ENCODE measurements at regions not wholly inside any gene's neighbourhood (a gene's known extent, or its start where the extent isn't known, plus 50 kb on each side); places are given as distances from the start of the nearest gene placed in this dataset.

DNA sequence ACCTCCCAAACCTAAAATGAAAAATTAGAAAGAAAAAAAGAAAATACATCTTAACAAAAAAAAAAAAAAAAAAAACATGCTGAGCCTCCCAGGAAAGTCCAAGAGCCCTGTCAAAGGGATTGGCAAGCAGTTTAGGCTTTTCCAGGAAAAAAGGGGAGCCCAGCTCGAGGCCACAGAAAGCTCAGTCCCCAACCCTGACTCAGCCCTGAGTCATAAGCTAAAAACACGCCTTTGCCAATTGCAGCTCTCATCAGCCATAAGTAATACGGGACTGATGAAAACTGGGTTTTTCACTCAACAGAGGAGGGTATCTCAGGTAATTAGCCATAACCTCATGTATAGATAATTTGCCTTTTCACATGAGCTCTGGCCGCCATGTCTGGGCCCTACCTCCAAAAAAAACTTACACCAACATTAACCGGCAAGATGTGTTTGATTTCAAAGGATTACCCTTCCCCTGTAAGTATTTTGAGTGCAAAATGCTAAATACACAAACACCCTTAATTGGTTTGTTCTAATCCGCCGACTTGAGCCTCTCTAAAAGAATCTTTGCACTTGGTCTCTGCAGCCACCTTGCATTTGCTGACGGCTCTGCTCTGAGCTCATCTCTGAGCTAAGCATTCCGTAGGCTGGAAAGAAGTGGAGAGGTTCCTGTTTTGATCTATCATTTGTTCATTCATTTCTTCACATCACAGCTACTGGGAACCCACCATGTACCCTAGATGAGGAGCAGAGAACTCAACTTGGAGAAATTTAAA, 319.2 kb downstream of the BCL11B start:
- Histone ChIP-seq H3K9me3 (ENCODE audit: control insufficient read depth, insufficient read depth, low read depth, low read length) (no peaks in the 10 kb centered on the region), H3K36me3 (ENCODE audit: control insufficient read depth in 2 of 2, insufficient read depth in 1 of 2, low read length in 2 of 2) (no peaks in the 10 kb centered on the region), H3K4me1 (ENCODE audit: control insufficient read depth, insufficient read depth, low read length) (no peaks in the 10 kb centered on the region), H3K27ac (ENCODE audit: extremely low read depth, low read depth, low read length) (no peak overlapping the region), H3K4me3 (ENCODE audit: low read depth, low read length) (no peak overlapping the region)
- TF ChIP-seq ZFP37 (tag by site-specific recombination; IDR thresholded peaks at IDR 0.05), result no peak
- TF ChIP-seq, protein P1, sequence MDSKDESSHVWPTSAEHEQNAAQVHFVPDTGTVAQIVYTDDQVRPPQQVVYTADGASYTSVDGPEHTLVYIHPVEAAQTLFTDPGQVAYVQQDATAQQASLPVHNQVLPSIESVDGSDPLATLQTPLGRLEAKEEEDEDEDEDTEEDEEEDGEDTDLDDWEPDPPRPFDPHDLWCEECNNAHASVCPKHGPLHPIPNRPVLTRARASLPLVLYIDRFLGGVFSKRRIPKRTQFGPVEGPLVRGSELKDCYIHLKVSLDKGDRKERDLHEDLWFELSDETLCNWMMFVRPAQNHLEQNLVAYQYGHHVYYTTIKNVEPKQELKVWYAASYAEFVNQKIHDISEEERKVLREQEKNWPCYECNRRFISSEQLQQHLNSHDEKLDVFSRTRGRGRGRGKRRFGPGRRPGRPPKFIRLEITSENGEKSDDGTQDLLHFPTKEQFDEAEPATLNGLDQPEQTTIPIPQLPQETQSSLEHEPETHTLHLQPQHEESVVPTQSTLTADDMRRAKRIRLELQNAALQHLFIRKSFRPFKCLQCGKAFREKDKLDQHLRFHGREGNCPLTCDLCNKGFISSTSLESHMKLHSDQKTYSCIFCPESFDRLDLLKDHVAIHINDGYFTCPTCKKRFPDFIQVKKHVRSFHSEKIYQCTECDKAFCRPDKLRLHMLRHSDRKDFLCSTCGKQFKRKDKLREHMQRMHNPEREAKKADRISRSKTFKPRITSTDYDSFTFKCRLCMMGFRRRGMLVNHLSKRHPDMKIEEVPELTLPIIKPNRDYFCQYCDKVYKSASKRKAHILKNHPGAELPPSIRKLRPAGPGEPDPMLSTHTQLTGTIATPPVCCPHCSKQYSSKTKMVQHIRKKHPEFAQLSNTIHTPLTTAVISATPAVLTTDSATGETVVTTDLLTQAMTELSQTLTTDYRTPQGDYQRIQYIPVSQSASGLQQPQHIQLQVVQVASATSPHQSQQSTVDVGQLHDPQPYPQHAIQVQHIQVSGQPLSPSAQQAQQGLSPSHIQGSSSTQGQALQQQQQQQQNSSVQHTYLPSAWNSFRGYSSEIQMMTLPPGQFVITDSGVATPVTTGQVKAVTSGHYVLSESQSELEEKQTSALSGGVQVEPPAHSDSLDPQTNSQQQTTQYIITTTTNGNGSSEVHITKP (tag by site-specific recombination; IDR thresholded peaks at IDR 0.05), result peak; percentile 39; the same call in 1 of the 2 replicates
- ChIA-PET CTCF (interaction anchor here (0.5 to 0.9 kb wide), 2 partner anchors 464 to 1319 kb away, joined by 3 read pairs; no protein-coding TSS in a partner anchor), POLR2A (interaction anchor here (0.6 kb wide), 2 partner anchors 76 to 1405 kb away, joined by 4 read pairs; no protein-coding TSS in a partner anchor)

DNA sequence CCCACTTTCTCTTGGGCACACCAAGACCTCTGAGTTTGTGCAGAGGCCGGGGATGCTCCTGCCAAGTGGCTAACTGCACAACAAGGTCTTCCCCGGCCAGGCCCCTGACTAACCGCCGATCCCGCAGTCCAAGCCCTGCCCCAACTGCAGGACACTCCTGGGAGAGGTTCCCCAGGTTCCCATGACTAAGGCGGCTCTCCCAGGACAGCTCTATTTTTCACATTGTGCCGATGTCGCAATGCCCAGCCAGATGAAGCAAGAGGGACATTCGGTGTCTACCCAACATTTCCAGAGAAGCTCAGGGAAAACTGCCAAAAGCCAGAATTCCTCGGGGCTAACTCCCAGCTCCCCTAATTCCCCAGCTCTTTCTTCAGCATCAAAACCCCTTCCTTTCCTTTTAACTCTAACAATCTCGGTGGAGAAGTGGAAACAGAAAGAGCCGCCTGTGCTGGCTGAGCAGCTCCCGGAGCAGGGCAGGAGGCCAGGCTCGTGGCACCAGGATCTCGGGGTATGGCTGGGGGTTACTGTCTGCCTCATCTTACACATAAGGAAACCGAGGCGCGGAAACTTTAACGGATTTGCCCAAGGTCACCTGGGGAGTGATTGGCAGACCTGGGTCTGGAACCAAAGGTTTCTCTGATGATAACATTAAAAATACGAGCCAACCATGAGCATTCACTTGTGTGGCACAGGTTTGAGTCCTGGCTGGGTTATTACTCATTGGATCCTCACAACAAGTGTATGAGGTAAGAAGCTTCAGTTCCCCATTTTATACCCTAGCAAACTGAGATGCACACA, 318.2 kb downstream of the BCL11B start:
- no peak overlapping the region for H3K4me3 ChIP-seq (ENCODE audit: low read depth, low read length)
- CTCF ChIA-PET, result interaction anchor here (0.9 kb wide), 1 partner anchor 463 kb away, joined by 3 read pairs; no protein-coding TSS in a partner anchor

More for the DNA sequence above, 318.2 kb downstream of the BCL11B start:
- POLR2A ChIA-PET, result no interaction called here
- H3K4me1 ChIP-seq (ENCODE audit: control insufficient read depth, insufficient read depth, low read length), result no peaks in the 10 kb centered on the region
- no peaks in the 10 kb centered on the region for H3K9me3 ChIP-seq (ENCODE audit: control insufficient read depth, insufficient read depth, low read depth, low read length)
- no peaks in the 10 kb centered on the region for H3K36me3 ChIP-seq (ENCODE audit: control insufficient read depth in 2 of 2, insufficient read depth in 1 of 2, low read length in 2 of 2)
- no peak overlapping the region for H3K27ac ChIP-seq (ENCODE audit: extremely low read depth, low read depth, low read length)
- TF ChIP-seq, protein P2, sequence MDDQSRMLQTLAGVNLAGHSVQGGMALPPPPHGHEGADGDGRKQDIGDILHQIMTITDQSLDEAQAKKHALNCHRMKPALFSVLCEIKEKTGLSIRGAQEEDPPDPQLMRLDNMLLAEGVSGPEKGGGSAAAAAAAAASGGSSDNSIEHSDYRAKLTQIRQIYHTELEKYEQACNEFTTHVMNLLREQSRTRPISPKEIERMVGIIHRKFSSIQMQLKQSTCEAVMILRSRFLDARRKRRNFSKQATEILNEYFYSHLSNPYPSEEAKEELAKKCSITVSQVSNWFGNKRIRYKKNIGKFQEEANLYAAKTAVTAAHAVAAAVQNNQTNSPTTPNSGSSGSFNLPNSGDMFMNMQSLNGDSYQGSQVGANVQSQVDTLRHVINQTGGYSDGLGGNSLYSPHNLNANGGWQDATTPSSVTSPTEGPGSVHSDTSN (CRISPR knock-in tag; IDR thresholded peaks at IDR 0.05), result no peak
- no peak for TF ChIP-seq MEIS1 (CRISPR knock-in tag; IDR thresholded peaks at IDR 0.05; ENCODE audit: borderline replicate concordance)
- TF ChIP-seq SP2 (tag by site-specific recombination; IDR thresholded peaks at IDR 0.05), result no peak
- TF ChIP-seq, protein P3, sequence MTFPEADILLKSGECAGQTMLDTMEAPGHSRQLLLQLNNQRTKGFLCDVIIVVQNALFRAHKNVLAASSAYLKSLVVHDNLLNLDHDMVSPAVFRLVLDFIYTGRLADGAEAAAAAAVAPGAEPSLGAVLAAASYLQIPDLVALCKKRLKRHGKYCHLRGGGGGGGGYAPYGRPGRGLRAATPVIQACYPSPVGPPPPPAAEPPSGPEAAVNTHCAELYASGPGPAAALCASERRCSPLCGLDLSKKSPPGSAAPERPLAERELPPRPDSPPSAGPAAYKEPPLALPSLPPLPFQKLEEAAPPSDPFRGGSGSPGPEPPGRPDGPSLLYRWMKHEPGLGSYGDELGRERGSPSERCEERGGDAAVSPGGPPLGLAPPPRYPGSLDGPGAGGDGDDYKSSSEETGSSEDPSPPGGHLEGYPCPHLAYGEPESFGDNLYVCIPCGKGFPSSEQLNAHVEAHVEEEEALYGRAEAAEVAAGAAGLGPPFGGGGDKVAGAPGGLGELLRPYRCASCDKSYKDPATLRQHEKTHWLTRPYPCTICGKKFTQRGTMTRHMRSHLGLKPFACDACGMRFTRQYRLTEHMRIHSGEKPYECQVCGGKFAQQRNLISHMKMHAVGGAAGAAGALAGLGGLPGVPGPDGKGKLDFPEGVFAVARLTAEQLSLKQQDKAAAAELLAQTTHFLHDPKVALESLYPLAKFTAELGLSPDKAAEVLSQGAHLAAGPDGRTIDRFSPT (tag by site-specific recombination; IDR thresholded peaks at IDR 0.05), result no peak
- TF ChIP-seq ZNF132 (tag by site-specific recombination; IDR thresholded peaks at IDR 0.05; ENCODE audit: borderline replicate concordance), result no peak
- TF ChIP-seq SALL2 (tag by site-specific recombination; IDR thresholded peaks at IDR 0.05; ENCODE audit: borderline replicate concordance), result no peak
- no peak for TF ChIP-seq ZNF610 (tag by site-specific recombination; IDR thresholded peaks at IDR 0.05; ENCODE audit: borderline replicate concordance)
- no peak for TF ChIP-seq ZNF837 (tag by site-specific recombination; IDR thresholded peaks at IDR 0.05)
- TF ChIP-seq, protein P4, sequence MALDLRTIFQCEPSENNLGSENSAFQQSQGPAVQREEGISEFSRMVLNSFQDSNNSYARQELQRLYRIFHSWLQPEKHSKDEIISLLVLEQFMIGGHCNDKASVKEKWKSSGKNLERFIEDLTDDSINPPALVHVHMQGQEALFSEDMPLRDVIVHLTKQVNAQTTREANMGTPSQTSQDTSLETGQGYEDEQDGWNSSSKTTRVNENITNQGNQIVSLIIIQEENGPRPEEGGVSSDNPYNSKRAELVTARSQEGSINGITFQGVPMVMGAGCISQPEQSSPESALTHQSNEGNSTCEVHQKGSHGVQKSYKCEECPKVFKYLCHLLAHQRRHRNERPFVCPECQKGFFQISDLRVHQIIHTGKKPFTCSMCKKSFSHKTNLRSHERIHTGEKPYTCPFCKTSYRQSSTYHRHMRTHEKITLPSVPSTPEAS (tag by site-specific recombination; IDR thresholded peaks at IDR 0.05), result no peak
- TF ChIP-seq, protein P5, sequence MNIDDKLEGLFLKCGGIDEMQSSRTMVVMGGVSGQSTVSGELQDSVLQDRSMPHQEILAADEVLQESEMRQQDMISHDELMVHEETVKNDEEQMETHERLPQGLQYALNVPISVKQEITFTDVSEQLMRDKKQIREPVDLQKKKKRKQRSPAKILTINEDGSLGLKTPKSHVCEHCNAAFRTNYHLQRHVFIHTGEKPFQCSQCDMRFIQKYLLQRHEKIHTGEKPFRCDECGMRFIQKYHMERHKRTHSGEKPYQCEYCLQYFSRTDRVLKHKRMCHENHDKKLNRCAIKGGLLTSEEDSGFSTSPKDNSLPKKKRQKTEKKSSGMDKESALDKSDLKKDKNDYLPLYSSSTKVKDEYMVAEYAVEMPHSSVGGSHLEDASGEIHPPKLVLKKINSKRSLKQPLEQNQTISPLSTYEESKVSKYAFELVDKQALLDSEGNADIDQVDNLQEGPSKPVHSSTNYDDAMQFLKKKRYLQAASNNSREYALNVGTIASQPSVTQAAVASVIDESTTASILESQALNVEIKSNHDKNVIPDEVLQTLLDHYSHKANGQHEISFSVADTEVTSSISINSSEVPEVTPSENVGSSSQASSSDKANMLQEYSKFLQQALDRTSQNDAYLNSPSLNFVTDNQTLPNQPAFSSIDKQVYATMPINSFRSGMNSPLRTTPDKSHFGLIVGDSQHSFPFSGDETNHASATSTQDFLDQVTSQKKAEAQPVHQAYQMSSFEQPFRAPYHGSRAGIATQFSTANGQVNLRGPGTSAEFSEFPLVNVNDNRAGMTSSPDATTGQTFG (tag by site-specific recombination; IDR thresholded peaks at IDR 0.05; ENCODE audit: borderline replicate concordance), result no peak
- no peak for TF ChIP-seq ZBTB20 (tag by site-specific recombination; IDR thresholded peaks at IDR 0.05)
